ENCODE measurements at regions not wholly inside any gene's neighbourhood (a gene's known extent, or its start where the extent isn't known, plus 50 kb on each side); places are given as distances from the start of the nearest gene placed in this dataset.

DNA sequence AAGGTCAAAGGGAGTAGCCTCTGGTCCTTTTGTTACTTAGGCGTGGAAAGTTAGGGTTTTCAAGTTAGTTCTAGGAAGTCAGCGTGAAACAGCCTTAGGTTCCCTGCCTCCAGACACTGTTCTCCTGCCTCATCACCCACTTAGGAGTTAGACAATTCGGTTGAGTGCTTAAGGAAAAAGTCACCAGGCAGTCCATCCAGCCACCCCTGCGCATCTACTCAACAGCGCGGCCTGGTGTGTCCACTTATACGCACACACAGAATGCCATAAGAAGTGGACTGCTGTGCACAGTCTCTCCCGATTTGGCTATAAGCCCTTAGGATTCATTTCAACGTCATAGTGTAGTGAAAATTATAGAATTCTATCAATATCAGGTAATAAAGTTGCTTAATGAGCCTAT, 470.8 kb upstream of the TNP1 start:
- no peak for DNase-seq (ENCODE audit: extremely low read depth, low read depth, low spot score)

DNA sequence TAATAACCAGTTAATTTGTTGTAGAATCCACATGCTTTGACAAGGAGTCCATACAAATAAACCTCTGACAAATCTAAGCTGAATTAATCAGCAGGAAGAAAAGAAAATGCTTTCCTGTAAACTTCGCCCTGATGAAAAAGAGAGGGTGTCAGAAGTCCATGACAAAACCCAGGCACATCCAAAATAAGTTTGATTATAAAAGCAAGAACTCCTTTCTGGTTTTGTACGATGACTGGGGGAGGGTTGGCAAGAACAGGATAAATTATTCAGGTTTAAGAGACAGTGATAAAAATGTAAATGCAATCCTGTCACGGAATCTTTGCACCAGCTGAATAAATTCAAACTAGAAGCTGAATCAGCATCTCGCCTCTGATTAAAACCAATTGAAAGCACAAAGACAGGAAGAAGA, 469.2 kb upstream of the TNP1 start:
- DNase-seq (ENCODE audit: extremely low read depth, low read depth, low spot score) = no peak

DNA sequence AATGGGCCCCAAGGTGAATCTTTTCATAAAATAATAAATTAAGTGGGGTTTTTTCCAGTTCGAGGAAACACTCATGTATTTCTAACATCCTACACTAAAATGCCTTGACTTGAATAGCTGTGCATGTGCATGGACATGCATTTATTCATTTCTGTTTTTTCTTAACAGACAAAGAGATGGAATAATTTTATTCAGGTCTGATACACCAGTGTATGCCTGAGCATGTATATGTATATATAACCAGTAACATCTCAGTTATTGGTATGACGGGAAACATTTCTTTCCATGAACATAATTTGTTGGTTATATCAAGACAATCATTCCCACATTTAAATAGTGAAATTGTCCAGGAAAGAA, 468.7 kb upstream of the TNP1 start:
- DNase-seq (ENCODE audit: extremely low read depth, low read depth, low spot score) = no peak

DNA sequence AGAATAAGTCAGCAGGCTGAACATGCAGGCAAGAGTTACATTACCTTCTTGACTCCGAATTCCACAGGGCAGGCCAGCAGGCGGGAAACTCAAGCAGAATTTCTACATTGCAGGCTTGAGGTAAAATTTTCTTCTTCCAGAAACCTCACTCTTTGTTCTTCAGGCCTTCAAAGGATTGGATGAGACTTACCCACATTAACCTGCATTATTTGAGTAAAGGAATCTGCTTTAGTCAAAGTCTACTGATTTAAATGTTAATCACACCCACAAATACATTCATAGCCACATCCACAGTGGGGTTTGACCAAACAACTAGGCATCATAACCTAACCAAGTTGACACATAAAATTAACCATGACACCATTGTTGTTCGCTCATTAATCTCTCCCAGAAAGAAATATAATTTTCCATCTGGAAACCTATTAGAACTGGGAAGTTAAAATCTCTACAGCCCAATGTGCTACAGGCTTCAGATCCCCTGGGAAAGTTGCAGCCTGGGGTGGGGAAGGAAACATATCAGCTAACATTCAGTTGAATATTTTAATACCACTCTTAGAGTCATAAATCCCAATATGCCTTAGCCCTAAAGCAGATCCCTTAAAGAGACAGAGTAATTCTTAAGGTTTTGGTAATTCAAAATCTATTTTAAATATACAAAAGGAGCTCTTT, 468.2 kb upstream of the TNP1 start:
- DNase-seq (ENCODE audit: extremely low read depth, low read depth, low spot score) = no peak

DNA sequence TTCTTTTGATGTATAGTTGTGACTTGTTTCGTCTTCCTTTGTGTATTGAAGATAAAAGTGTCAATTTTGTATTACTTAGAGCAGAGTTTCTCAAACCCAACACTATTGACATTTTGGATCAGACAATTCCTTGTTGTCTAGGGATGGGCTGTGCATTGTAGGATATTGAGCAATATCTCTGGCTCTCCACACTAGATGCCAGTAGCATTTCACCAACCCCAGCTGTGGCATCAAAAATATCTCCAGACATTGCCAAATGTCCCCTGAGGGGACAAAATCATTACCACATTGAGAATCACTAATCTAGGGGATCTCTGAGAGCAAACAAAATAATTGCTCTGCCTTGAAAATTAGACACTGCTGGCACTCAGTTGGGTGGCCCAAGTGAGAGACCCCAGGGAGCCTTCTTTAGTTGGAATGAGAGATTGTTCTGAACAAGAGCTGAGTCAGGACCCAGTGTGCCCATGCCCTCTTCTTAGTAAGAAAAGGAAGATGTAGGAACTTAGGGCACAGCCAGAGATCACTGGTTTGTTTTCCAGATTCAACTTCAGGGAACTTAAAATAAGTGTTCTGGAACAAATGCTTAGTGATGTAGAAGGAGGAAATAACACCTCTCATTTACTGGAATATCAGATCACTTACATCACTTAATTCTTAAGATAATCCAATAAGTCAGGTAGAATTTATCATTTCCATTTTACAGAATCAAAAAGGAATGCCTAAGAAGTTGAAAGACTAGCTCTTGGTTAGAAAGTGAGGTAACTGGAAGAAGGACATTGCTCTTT, 466.6 kb upstream of the TNP1 start:
- DNase-seq (ENCODE audit: extremely low read depth, low read depth, low spot score) = no peak

DNA sequence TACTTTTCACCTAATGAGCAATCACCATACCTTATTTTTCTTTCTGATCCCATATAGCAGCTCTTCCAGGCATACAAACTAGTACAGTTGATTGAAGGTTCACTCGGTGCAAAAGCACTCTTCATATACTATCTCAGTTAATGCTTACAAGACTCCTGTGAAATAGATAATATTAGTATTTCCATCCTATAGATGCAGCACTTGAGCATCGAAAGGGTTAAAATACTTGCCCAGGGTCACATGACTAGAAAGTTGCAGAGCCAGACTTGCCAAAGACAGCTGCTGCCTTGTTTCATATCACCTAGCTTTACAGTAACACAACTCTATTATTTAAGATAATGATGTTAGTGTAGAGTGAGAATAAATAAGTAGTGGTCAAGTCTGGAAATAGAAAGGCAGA, 466.0 kb upstream of the TNP1 start:
- DNase-seq (ENCODE audit: extremely low read depth, low read depth, low spot score) = no peak

DNA sequence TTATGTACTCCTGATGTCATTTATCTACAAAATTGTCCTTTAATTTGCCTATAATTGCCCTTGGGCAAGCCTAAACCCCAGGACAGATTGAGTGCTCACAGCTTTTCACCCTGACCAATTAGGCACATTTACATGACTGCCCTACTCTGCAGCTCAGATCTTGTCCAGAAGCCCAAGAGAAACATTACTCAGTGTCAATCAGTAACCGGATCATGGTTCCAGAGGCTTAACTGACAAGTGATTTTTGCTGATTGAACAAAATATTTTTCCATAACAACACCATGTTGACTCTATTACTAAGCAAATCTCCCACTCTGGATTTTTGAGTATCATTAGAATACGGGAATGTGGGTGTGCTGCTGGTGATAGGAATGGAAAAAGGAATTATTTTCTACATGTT, 465.4 kb upstream of the TNP1 start:
- DNase-seq (ENCODE audit: extremely low read depth, low read depth, low spot score) = no peak

DNA sequence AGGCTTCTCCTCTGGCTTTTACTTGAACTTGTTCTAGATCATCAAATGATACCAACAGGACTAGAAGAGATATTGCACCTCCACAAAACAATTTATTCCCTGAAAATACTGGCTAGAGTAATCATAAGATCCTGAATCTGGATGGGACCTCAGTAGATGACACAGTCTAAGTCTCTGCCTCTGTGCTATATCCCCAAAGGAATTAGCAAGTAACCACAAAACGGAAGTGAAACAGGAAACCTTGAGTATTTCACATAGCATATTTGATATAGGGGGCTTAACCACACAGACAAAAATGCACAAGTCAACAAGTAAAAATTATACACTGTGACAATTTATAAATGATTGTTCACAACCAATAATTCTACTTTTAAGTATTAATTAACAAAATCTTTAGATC, 456.9 kb upstream of the TNP1 start:
- no peak for DNase-seq (ENCODE audit: extremely low read depth, low read depth, low spot score)

DNA sequence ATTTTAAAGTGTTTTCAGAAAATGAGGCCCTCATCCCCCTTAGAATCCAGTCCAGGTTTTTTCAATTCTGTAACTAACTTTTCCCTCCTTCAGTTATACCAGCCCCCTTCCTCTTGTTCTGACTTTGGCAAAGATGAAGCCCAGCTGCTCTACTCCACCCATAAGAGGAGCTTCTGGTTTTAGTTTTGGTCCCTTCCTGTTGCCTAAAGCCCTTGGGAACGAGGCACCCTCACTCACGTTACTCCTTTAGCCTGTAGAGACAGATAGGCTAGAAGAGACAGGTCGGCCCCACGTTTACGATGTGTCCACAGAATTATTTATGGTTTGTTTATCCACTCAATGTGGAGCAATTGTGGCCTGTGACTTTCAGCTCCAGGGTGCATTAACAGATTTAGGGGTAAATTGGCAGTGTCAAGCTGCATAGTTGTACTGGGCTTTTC, 454.2 kb upstream of the TNP1 start:
- DNase-seq (ENCODE audit: extremely low read depth, low read depth, low spot score) = no peak

DNA sequence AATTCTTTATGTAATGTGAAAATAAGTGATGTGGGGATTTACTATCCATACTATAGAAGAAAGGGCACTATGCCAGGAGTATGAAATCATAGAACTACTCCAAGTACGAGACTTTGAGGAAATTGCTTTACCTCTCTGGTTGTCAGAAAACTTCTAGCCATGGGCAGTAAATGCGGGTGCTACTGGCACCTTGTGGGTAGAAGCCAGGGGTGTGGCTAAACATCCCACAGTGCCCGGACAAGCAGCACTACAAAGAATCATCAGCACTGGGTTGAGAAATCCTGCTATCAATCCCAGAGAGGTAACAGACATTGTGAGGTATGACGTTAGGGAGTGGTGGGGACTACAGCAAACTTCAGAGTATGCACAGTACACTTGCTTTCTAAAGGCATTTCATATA, 453.5 kb upstream of the TNP1 start:
- no peak for DNase-seq (ENCODE audit: extremely low read depth, low read depth, low spot score)

DNA sequence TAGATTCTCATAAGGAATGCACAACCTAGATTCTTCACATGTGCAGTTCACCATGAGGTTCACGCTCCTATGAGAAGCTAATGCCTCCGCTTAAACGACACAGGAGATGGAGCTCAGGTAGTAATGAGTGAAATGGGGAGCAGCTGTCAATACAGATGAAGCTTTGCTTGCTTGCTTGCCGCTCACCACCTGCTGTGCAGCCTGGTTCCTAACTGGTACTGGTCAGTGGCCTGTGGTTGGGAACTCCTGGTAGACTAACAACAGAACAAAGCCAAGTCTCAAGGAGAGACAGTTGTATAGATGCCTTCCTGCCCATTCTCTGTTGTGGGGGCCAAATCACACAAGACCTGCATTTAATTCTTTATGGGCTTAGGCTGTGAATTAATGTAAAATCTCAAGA, 449.2 kb upstream of the TNP1 start:
- DNase-seq (ENCODE audit: extremely low read depth, low read depth, low spot score) = no peak

DNA sequence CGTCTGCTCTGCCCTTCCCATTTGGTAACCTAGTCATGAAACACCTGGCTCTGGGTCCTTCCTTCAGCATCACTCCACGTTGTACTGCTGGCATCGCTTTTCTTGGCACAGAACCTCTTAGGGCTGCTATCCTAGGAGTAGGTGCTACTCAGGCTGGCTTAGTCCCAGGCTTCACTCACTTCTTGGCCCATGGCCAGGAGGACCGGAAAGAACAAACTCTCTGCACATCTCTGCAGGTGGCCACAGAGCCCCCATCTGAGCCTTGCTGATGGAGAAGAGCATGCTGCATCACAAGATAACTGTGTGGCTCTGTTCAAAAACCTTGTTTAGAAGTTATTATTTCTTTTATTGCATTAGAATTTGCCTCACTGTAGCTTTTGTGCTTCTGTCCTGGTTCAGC, 447.2 kb upstream of the TNP1 start:
- DNase-seq (ENCODE audit: extremely low read depth, low read depth, low spot score) = no peak

DNA sequence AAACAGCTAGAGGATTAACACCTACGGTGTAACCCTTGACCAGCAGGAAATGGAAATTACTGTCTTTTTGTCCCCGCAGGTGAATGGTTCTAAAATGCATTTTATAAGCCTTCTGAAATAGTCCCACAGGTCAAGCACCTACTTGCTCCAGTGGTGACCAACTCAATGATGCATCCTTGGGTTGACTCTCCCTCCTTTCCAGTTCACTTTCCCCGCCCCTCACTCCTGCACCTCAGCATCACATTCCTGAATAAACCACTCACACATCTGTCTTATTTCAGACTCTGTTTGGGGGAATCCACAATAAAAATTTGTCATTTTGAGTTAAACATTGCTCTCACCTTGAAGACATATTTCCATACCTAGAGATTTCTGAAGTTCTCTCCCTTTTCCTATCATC, 446.0 kb upstream of the TNP1 start:
- no peak for DNase-seq (ENCODE audit: extremely low read depth, low read depth, low spot score)

DNA sequence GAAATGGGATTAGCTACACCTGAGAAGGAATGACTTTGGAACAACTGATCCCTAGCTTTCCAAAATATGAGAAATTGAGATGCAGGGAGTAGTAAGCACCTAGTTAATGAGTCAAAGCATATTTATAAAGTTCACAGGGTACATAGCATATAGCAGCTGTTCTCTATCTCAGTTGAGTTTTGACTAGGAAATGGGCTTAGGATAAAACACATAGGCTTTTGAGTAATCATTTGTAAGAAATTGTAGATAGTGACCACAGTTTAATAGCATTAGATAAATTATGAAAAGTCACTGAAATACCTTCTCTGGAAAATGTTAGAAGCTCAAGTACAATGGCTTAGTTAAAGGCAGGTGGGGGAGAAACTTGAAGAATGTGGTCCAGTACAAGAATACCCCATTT, 444.7 kb upstream of the TNP1 start:
- DNase-seq (ENCODE audit: extremely low read depth, low read depth, low spot score) = no peak

DNA sequence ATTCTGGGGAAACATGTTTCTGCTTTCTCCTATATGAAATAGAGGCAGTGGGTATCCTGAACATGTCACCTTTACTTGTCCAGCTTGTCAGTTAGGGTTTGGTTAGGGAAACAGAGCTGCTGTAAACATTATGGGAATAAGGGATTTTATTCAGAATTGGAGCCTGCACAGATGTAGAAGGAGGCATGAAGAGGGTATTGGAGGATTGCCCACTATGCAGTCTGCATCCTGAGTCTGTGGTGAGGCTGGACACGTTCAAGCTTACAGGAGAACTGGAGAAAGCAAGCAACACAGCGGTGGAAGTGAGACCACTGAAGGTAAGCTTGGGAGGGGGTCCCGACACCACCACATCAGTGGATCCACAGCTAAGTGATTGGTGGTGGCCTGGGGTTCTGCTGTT, 443.0 kb upstream of the TNP1 start:
- DNase-seq (ENCODE audit: extremely low read depth, low read depth, low spot score) = no peak

DNA sequence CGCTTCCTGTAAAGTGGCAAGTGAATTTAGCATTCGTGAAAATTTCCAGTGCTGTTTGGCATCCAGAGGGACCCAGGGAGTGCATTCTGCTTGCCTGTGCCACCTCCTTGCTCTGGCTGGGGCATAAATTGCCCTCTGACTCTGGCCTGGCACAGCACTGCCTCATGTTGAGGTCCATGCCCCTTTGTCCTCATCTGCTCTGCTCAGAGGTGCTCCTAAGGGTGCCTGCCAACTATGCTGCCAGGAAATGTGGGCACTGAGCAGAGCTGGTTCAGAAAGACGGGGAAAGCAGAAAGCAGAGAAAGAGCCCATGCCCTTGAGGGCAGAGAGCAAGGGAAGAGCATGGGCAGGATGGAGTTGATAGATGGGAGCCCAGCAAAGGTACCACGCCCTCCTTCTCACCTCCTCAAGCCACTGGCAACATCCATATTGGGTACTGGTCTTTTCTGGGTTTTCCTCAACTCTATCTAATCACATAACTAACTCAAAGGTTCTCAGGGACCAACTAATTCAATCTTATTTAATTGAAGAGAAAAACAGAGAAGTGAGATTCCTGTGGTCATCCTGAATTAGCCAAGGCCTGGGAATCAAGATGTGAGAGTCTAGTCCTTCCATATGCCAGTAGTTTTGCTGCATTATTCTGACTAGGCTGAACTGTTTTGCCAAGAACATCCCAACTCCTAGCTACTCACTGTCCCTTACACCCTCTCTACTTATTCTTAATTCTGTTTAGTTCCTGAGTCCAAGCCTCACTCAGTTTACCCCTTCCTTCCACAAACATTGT, 441.5 kb upstream of the TNP1 start:
- no peak for DNase-seq (ENCODE audit: extremely low read depth, low read depth, low spot score)

DNA sequence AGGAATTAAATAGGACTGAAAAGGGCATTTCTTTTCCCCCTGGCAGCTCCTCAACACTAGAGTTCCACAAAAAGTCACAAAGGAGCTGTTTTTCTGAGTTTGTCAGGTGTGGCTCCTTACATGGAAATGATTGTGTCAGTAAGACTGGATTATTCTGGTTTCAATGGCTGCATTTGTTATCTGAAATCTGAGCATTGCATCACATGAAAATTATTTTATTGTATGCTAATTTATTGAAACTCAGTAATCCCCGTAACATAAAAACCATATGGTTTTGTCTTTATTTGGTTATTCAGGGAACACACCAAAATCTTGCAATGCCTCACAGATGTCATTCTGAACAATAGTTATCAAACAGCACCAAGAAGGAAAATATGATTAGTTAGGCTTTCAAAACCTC, 439.7 kb upstream of the TNP1 start:
- DNase-seq (ENCODE audit: extremely low read depth, low read depth, low spot score) = no peak

DNA sequence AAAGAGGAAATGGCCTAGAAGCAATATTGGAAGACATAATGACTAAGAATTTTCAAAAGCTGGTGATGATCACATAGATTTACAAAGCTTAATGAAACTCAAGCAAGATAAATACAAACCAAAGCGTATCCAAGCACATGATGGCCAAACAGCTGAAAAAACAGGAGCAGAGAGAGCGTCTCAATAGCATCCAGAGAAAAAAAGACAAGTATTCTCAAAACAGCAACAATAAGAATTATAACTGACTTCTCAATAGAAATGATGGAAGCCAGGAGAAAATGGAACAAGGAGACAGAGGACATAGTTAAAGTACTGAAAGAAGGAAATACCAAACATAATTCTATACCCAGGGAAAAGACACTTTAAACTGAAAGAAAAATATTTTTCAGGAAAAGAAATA, 437.2 kb upstream of the TNP1 start:
- no peak for DNase-seq (ENCODE audit: extremely low read depth, low read depth, low spot score)

DNA sequence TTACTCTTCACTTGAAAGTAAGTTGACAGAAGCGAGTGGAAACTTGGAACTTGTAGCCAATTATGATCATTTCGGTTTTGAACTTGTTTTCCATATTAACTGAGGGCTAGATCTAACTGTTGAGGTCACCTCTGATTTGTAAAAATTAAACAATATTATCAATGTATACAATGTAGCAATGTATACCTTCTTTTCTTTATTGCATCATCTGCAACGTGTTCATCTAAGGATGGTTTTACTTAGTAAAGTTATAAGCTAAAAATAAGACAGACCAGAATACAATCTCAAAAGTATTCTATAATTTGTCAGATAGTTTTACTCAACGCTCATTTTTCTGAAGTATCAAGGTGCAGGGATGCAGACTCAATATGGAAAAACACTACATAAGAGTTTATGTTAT, 435.0 kb upstream of the TNP1 start:
- DNase-seq (ENCODE audit: extremely low read depth, low read depth, low spot score) = no peak

DNA sequence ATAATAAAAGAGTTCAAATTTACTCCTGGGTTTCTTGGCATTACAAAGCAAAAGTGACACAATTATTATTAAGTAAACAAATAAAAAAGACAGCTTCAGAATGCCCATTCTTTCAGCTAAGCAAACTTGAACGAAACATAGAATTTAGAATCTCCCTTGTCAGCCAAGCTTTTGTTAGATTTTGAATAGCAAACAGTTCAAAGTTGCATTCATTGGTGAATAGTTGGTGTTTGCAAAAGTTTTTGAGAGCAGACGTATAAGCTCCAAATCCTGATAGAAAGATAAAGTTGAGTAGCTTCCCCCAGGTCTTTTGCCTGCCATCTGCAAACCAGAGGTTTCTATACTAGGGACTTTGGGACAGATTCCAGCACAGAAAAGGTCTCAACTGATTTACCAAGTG, 434.3 kb upstream of the TNP1 start:
- DNase-seq (ENCODE audit: extremely low read depth, low read depth, low spot score) = no peak

DNA sequence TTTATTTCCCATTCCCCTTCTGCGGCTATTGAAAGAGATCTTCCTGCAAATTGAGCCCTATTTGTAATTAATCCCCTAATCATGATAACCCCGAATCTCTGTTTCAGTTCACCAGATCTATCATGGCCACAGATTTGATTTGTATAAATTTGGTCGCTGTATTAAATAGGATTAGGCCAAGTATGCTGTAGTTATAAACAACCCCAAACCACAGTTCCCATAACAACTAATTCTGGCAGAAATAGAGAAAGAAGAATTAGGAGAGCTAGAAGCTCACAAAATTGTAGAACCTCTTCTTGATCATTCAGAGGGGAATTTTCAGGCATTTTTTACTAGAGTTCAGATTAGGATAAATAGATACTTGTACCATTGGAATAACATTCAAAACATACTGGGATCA, 433.7 kb upstream of the TNP1 start:
- DNase-seq (ENCODE audit: extremely low read depth, low read depth, low spot score) = no peak

DNA sequence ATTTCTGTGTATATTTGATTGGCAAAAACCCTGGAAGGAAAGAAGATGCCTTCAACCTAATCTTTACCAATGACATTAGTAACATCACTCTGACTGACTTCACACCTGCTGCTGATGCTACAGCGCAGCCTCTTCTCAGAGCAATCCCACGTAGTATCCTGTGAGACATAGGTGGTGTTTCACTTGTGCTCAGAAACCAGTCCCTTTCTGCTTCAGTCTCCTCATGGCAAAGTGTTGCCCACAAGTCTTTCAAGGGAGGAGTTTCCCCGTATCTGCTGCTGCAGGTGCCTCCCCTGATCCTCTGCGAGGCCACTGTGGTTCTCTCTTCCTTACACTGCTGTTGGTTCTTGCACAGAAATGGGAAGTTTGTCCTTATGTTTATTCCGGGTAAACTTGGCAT, 433.2 kb upstream of the TNP1 start:
- DNase-seq (ENCODE audit: extremely low read depth, low read depth, low spot score) = no peak
